HepG2 (cell line): ENCODE measurements at regions not wholly inside any gene's neighbourhood (a gene's known extent, or its start where the extent isn't known, plus 50 kb on each side); places are given as distances from the start of the nearest gene placed in this dataset.
A peak's percentile ranks its signal among the peaks of the same experiment; 100 is the strongest.

Experiments
- ATAC-seq: fragments of 200-7000 bp; cut with Tn5 transposase; 3 replicates; pipeline ENCODE4 v1.9.1; 2020; ENCODE audit warnings: mild to moderate bottlenecking, moderate library complexity
- BruUV-seq: library from RNA; stranded (reverse); fragments of 400-500 nt; replicated peaks from 2 replicates; lab custom pipeline; 2021; lab: Mats Ljungman, UMichigan
- CTCF ChIA-PET: fragments of 300-600 bp; formaldehyde crosslinking; extraction: SDS; loops from one replicate; lab custom pipeline; 2021; ENCODE audit warnings: low total read pairs, inconsistent platforms, low intra/inter-chr PET ratio; lab: Yijun Ruan, JAX
- POLR2A ChIA-PET: fragments of 350-600 bp; sonication (Branson Sonifier 250); formaldehyde crosslinking; loops from one replicate; lab custom pipeline; 2020; ENCODE audit warnings: antibody characterized with exemption, inconsistent platforms; lab: Yijun Ruan, JAX
- DNase-seq: peaks from one replicate; pipeline ENCODE4 v3.0.0-alpha.2; 2015; ENCODE audit warnings: low spot score
- FAIRE-seq: peaks from 3 replicates; lab custom pipeline; 2011; peaks lifted over from hg19 to GRCh38; lab: Jason Lieb, UNC
- H2AFZ ChIP-seq: one replicate; pipeline ENCODE4 v1.6.1; 2011; ENCODE audit warnings: low read length, inconsistent platforms
- H3K27ac ChIP-seq: fragments of 300-600 bp; 3 replicates; pipeline ENCODE4 v1.8.0; 2011; ENCODE audit warnings: mixed run types, mild to moderate bottlenecking, mixed read lengths, low read length, inconsistent platforms; ENCODE audit not compliant: insufficient read depth; ENCODE audit errors: extremely low read length
- H3K27me3 ChIP-seq, 2 experiments: fragments of 200-600 bp in 1 of 2; 2 replicates in 1 of 2; 3 replicates in 1 of 2; pipeline versions ENCODE4 v1.6.0 to v1.8.0; 2011; ENCODE audit warnings: low read length in 2 of 2, mild to moderate bottlenecking in 2 of 2, moderate library complexity in 2 of 2, inconsistent platforms in 1 of 2; ENCODE audit not compliant: insufficient read depth in 2 of 2, control insufficient read depth in 1 of 2
- H3K36me3 ChIP-seq, 2 experiments: fragments of 200-600 bp in 1 of 2; replicated peaks in 1 of 2; 2 replicates in 1 of 2; 3 replicates in 1 of 2; pipeline versions ENCODE4 v1.5.1 to v1.8.0; 2011; ENCODE audit warnings: low read length in 2 of 2, inconsistent platforms in 1 of 2; ENCODE audit not compliant: insufficient read depth in 2 of 2, control insufficient read depth in 1 of 2
- H3K4me1 ChIP-seq: 2 replicates; pipeline ENCODE4 v1.5.1; 2012; ENCODE audit warnings: low read length, inconsistent platforms; ENCODE audit not compliant: insufficient read depth
- H3K4me2 ChIP-seq: 2 replicates; pipeline ENCODE4 v1.6.0; 2011; ENCODE audit warnings: low read depth, low read length, inconsistent platforms
- H3K4me3 ChIP-seq, 3 experiments: fragments of 200-600 bp in 1 of 3; sonication (generic), shearing (Covaris generic) in 1 of 3; replicated peaks in 1 of 3; 2 replicates each; pipeline ENCODE4 v1.5.1; 2011 to 2016; ENCODE audit warnings: low read length in 3 of 3, inconsistent platforms in 2 of 3, low read depth in 2 of 3, mild to moderate bottlenecking in 2 of 3, control low read depth in 1 of 3, mixed read lengths in 1 of 3; ENCODE audit not compliant: insufficient read depth in 1 of 3
- H3K79me2 ChIP-seq: one replicate; pipeline ENCODE4 v1.6.1; 2011; ENCODE audit warnings: low read length, inconsistent platforms; ENCODE audit not compliant: insufficient read depth
- H3K9ac ChIP-seq: 2 replicates; pipeline ENCODE4 v1.6.0; 2011; ENCODE audit warnings: mild to moderate bottlenecking, low read depth, low read length, inconsistent platforms; ENCODE audit not compliant: insufficient read depth
- H3K9me3 ChIP-seq: 2 replicates; pipeline ENCODE4 v1.5.1; 2012; ENCODE audit warnings: mild to moderate bottlenecking, low read length
- H4K20me1 ChIP-seq: 2 replicates; pipeline ENCODE4 v1.6.0; 2011; ENCODE audit warnings: inconsistent platforms, mild to moderate bottlenecking, low read length, moderate library complexity; ENCODE audit not compliant: insufficient read depth
- ATAD3A ChIP-seq: sonication (generic); formaldehyde crosslinking; IDR thresholded peaks from 2 replicates; pipeline ENCODE4 v1.4.0; 2020; ENCODE audit warnings: missing genetic modification reagents
- BHLHE40 ChIP-seq: IDR thresholded peaks from 2 replicates; pipeline ENCODE4 v1.6.1; 2011; ENCODE audit warnings: low read length, improper control_type of control experiment
- FOXA1 ChIP-seq, 2 experiments: fragments of 450-650 bp in 1 of 2; sonication (generic) in 1 of 2; formaldehyde crosslinking in 1 of 2; IDR thresholded peaks; 2 replicates each; pipeline versions ENCODE4 v1.4.0 to v1.6.1; 2016 to 2020; ENCODE audit warnings: missing genetic modification reagents in 1 of 2
- GMEB1 ChIP-seq: sonication (generic); formaldehyde crosslinking; IDR thresholded peaks from 2 replicates; pipeline ENCODE4 v1.5.1; 2020; ENCODE audit warnings: missing genetic modification reagents, mild to moderate bottlenecking, borderline replicate concordance
- GZF1 ChIP-seq: sonication (generic); formaldehyde crosslinking; IDR thresholded peaks from 2 replicates; pipeline ENCODE4 v1.5.1; 2020; ENCODE audit warnings: mild to moderate bottlenecking, missing genetic modification reagents
- MATR3 ChIP-seq: sonication (generic); formaldehyde crosslinking; IDR thresholded peaks from 2 replicates; pipeline ENCODE4 v1.4.0; 2020; ENCODE audit warnings: missing genetic modification reagents
- MXI1 ChIP-seq: IDR thresholded peaks from 3 replicates; pipeline ENCODE4 v1.6.1; 2012; ENCODE audit warnings: low read depth, low read length, inconsistent platforms, borderline replicate concordance
- PCBP2 ChIP-seq: fragments of 200-400 bp; formaldehyde crosslinking; optimal IDR thresholded peaks from 2 replicates; pipeline ENCODE3; 2018; ENCODE audit warnings: low read length, low read depth; ENCODE audit not compliant: poor library complexity, severe bottlenecking
- POLR2A ChIP-seq, 2 experiments: IDR thresholded peaks; 2 replicates each; pipeline ENCODE4 v1.6.1; 2011; ENCODE audit warnings: low read depth in 2 of 2, low read length in 2 of 2, mild to moderate bottlenecking in 1 of 2, moderate library complexity in 1 of 2; ENCODE audit not compliant: insufficient read depth in 1 of 2
- RNF2 ChIP-seq: fragments of 450-650 bp; conservative IDR thresholded peaks from 2 replicates; pipeline ENCODE4 v1.6.1; 2016; ENCODE audit warnings: low read depth
- SMARCC2 ChIP-seq: fragments of 450-650 bp; IDR thresholded peaks from 2 replicates; pipeline ENCODE4 v1.6.1; 2017; ENCODE audit warnings: antibody characterized with exemption, mild to moderate bottlenecking
- TEAD2 ChIP-seq: sonication (generic); formaldehyde crosslinking; IDR thresholded peaks from 2 replicates; pipeline ENCODE4 v1.9.0; 2021; ENCODE audit warnings: missing genetic modification reagents
- ZFP36L2 ChIP-seq: sonication (generic); formaldehyde crosslinking; IDR thresholded peaks from 2 replicates; pipeline ENCODE4 v1.4.0; 2020; ENCODE audit warnings: missing genetic modification reagents
- ZNF350 ChIP-seq: sonication (generic); formaldehyde crosslinking; IDR thresholded peaks from 2 replicates; pipeline ENCODE4 v1.4.0; 2020; ENCODE audit warnings: mild to moderate bottlenecking, low read depth, missing genetic modification reagents, borderline replicate concordance
- ZNF614 ChIP-seq: IDR thresholded peaks from 2 replicates; pipeline ENCODE4 v1.6.1; 2018; ENCODE audit warnings: missing biosample characterization, missing genetic modification reagents, inconsistent platforms, borderline replicate concordance
- ZNF713 ChIP-seq: sonication (generic); formaldehyde crosslinking; IDR thresholded peaks from 2 replicates; pipeline ENCODE4 v1.4.0; 2020; ENCODE audit warnings: mild to moderate bottlenecking, missing genetic modification reagents
- ZNF878 ChIP-seq: sonication (generic); formaldehyde crosslinking; IDR thresholded peaks from 2 replicates; pipeline ENCODE4 v1.8.1; 2023; ENCODE audit warnings: mild to moderate bottlenecking, missing genetic modification reagents, moderate library complexity
- WGBS: methylation state at CpG from one replicate; pipeline ENCODE4 v1.1.6; 2017; ENCODE audit warnings: low lambda C conversion rate; 5-methylcytosine and 5-hydroxymethylcytosine counted together
- in situ Hi-C: cut with HindIII; loops from 2 replicates; pipeline ENCODE4 v1.10.0; 2017; ENCODE audit warnings: low pct_unique_long_range_greater_than_20kb; ENCODE audit not compliant: extremely low pct_ligation_motif_present
- intact Hi-C: fragments of 100-400 bp; cut with micrococcal nuclease; formaldehyde crosslinking; loops from one replicate; pipeline ENCODE4 v1.10.0; 2022; ENCODE audit not compliant: unreplicated experiment
- TF ChIP-seq, protein P1 (sequence below): sonication (generic); formaldehyde crosslinking; IDR thresholded peaks from 2 replicates; pipeline ENCODE4 v1.5.0; 2020; ENCODE audit warnings: mild to moderate bottlenecking, missing genetic modification reagents
- TF ChIP-seq, protein P2 (sequence below): IDR thresholded peaks from 2 replicates; pipeline ENCODE4 v1.6.1; 2012; ENCODE audit warnings: low read depth, low read length, improper control_type of control experiment

DNA sequence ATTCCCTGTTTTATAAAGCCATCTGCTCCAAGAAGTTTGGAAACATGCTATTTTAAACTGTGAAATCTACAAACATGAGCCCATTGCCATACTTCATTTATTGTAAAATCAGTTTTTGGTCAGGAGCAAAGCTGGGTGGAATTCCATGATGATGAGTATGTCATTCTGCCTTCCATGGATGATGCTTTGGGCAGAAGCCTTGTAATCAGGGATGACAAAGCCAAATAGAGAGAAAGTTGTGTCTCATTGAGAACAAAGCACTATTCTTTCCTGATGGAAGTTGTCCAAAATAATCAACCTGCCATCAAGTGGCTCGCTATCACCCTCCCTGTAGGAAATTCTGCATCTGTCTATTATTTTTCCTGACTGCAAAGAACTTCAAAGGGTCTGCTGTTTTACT, 313.0 kb upstream of the DEFB112 start:
- Histone ChIP-seq H3K4me1 (no peaks in the 10 kb centered on the region), H3K36me3 (no peaks in the 10 kb centered on the region), H3K4me3 (no peak overlapping the region), H4K20me1 (no peaks in the 10 kb centered on the region), H3K9me3 (no peaks in the 10 kb centered on the region), H3K4me2 (no peak overlapping the region), H3K9ac (no peak overlapping the region), H2AFZ (no peak overlapping the region), H3K27ac (no peak overlapping the region), H3K79me2 (no peaks in the 10 kb centered on the region), H3K27me3 (no peaks in the 10 kb centered on the region)
- BruUV-seq: no TSS peak
- no peak for FAIRE-seq
- no peak for ATAC-seq
- intact Hi-C loops: loop anchor here (5.0 kb wide), 1 partner anchor 1780 kb away; no protein-coding TSS in a partner anchor
- DNase-seq: peak; percentile 12
- ChIA-PET CTCF (no interaction called here), POLR2A (no interaction called here)
- 0% methylated on average over 1 of the region's 1 CpG for WGBS
- TF ChIP-seq FOXA1 (IDR thresholded peaks at IDR 0.05) (no peak), FOXA1 (CRISPR knock-in tag; IDR thresholded peaks at IDR 0.05) (no peak), GMEB1 (no peak), MATR3 (CRISPR knock-in tag) (no peak), ZNF878 (CRISPR knock-in tag) (no peak), GZF1 (no peak), POLR2A (IDR thresholded peaks at IDR 0.05; ENCODE audit: insufficient read depth in 1 of 2, low read depth in 2 of 2, low read length in 2 of 2) (no peak), ZFP36L2 (no peak), ZNF614 (CRISPR knock-in tag) (no peak), RNF2 (no peak), PCBP2 (no peak), BHLHE40 (no peak), ATAD3A (CRISPR knock-in tag) (no peak), ZNF713 (CRISPR knock-in tag) (no peak), MXI1 (no peak), TEAD2 (no peak), ZNF350 (CRISPR knock-in tag) (no peak), SMARCC2 (no peak)
- TF ChIP-seq, protein P1, sequence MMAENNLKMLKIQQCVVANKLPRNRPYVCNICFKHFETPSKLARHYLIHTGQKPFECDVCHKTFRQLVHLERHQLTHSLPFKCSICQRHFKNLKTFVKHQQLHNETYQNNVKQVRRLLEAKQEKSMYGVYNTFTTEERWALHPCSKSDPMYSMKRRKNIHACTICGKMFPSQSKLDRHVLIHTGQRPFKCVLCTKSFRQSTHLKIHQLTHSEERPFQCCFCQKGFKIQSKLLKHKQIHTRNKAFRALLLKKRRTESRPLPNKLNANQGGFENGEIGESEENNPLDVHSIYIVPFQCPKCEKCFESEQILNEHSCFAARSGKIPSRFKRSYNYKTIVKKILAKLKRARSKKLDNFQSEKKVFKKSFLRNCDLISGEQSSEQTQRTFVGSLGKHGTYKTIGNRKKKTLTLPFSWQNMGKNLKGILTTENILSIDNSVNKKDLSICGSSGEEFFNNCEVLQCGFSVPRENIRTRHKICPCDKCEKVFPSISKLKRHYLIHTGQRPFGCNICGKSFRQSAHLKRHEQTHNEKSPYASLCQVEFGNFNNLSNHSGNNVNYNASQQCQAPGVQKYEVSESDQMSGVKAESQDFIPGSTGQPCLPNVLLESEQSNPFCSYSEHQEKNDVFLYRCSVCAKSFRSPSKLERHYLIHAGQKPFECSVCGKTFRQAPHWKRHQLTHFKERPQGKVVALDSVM (CRISPR knock-in tag): no peak
- TF ChIP-seq, protein P2, sequence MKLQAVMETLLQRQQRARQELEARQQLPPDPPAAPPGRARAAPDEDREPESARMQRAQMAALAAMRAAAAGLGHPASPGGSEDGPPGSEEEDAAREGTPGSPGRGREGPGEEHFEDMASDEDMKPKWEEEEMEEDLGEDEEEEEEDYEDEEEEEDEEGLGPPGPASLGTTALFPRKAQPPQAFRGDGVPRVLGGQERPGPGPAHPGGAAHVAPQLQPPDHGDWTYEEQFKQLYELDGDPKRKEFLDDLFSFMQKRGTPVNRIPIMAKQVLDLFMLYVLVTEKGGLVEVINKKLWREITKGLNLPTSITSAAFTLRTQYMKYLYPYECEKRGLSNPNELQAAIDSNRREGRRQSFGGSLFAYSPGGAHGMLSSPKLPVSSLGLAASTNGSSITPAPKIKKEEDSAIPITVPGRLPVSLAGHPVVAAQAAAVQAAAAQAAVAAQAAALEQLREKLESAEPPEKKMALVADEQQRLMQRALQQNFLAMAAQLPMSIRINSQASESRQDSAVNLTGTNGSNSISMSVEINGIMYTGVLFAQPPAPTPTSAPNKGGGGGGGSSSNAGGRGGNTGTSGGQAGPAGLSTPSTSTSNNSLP: no peak
- in situ Hi-C loops: no loop called here
